ENCODE measurements at regions not wholly inside any gene's neighbourhood (a gene's known extent, or its start where the extent isn't known, plus 50 kb on each side); places are given as distances from the start of the nearest gene placed in this dataset.

GRCh38 chr7:17497136-17497535 is 198.7 kb downstream of the AHR start:
- TF ChIP-seq CTCF (IDR thresholded peaks at IDR 0.05): no peak
- no peak for TF ChIP-seq POLR2A (IDR thresholded peaks at IDR 0.05)

Data from tibial nerve (tissue), 3 donors.